Testis (tissue), 2 donors: ENCODE measurements at regions not wholly inside any gene's neighbourhood (a gene's known extent, or its start where the extent isn't known, plus 50 kb on each side); places are given as distances from the start of the nearest gene placed in this dataset.

Experiments
- DNase-seq: peaks from one replicate; pipeline ENCODE4 v3.0.0-alpha.2; 2019
- H3K27ac ChIP-seq, 2 donors: fragments of 200-600 bp; sonication (generic); one replicate each; pipeline ENCODE4 v1.5.1; 2019
- H3K27me3 ChIP-seq: fragments of 200-600 bp; sonication (generic); one replicate; pipeline ENCODE4 v1.5.1; 2019
- H3K36me3 ChIP-seq: fragments of 200-600 bp; sonication (generic); one replicate; pipeline ENCODE4 v1.5.1; 2017; ENCODE audit warnings: low read depth; ENCODE audit errors: missing control alignments
- H3K4me1 ChIP-seq: fragments of 200-600 bp; sonication (generic); one replicate; pipeline ENCODE4 v1.5.1; 2019
- H3K4me3 ChIP-seq, 2 donors: fragments of 200-600 bp; sonication (generic); one replicate each; pipeline ENCODE4 v1.5.1; 2017 to 2019
- H3K9me3 ChIP-seq: fragments of 200-600 bp; sonication (generic); one replicate; pipeline ENCODE4 v1.5.1; 2017
- CTCF ChIP-seq, 3 experiments: fragments of 450-650 bp in 2 of 3; fragments of 200-600 bp in 1 of 3; sonication (generic) in 1 of 3; IDR thresholded peaks; one replicate each; pipeline ENCODE4 v1.5.1; 2016 to 2019; ENCODE audit warnings: antibody characterized with exemption in 3 of 3, mild to moderate bottlenecking in 2 of 3, moderate library complexity in 1 of 3
- POLR2A ChIP-seq: fragments of 450-650 bp; IDR thresholded peaks from one replicate; pipeline ENCODE4 v1.6.1; 2017; ENCODE audit warnings: antibody characterized with exemption, mild to moderate bottlenecking, moderate library complexity
- WGBS, 2 donors: methylation state at CpG; one replicate each; pipeline ENCODE4 v1.1.5; 2018; 5-methylcytosine and 5-hydroxymethylcytosine counted together
- intact Hi-C: fragments of 100-400 bp; cut with DNase I; formaldehyde crosslinking; loops from one replicate; pipeline ENCODE4 v1.15.1; 2023; ENCODE audit warnings: low total_unique reads

- Histone ChIP-seq H3K4me3 (no peak overlapping the region), H3K27ac (no peak overlapping the region), H3K27me3 (no peaks in the 10 kb centered on the region), H3K36me3 (no peaks in the 10 kb centered on the region), H3K9me3 (no peaks in the 10 kb centered on the region), H3K4me1 (no peaks in the 10 kb centered on the region)
- TF ChIP-seq CTCF (IDR thresholded peaks at IDR 0.05) (no peak), POLR2A (no peak)
- DNase-seq, result no peak
- 48 to 60% methylated on average over 4 of the region's 4 CpGs for WGBS, 2 donors
- intact Hi-C loops, result no loop called here
Measured at GRCh38 chr16:55393991-55394390, 70.0 kb downstream of the IRX6 start.

GRCh38 chr16:55398762-55399161 lies 74.8 kb downstream of the IRX6 start:
- no peak for DNase-seq
- H3K9me3 ChIP-seq, result no peaks in the 10 kb centered on the region
- no peaks in the 10 kb centered on the region for H3K27me3 ChIP-seq
- H3K4me1 ChIP-seq, result no peaks in the 10 kb centered on the region
- intact Hi-C loops, result no loop called here
- 74% methylated on average over 10 of the region's 10 CpGs for WGBS, 2 donors
- H3K36me3 ChIP-seq, result no peaks in the 10 kb centered on the region
- TF ChIP-seq CTCF (IDR thresholded peaks at IDR 0.05) (no peak), POLR2A (no peak)
- H3K27ac ChIP-seq, result no peak overlapping the region
- H3K4me3 ChIP-seq, result no peak overlapping the region

- H3K9me3 ChIP-seq, result no peaks in the 10 kb centered on the region
- no peaks in the 10 kb centered on the region for H3K4me1 ChIP-seq
- H3K27me3 ChIP-seq, result no peaks in the 10 kb centered on the region
- no peak overlapping the region for H3K4me3 ChIP-seq
- no peaks in the 10 kb centered on the region for H3K36me3 ChIP-seq
- no peak for DNase-seq
- no peak for TF ChIP-seq CTCF (IDR thresholded peaks at IDR 0.05)
- no peak for TF ChIP-seq POLR2A
- no peak overlapping the region for H3K27ac ChIP-seq
- intact Hi-C loops, result no loop called here
- 86 to 89% methylated on average over 5 of the region's 5 CpGs for WGBS, 2 donors
Measured at GRCh38 chr16:55399911-55400310, 75.9 kb downstream of the IRX6 start.

- DNase-seq, result no peak
- 90 to 91% methylated on average over 3 of the region's 3 CpGs for WGBS, 2 donors
- H3K4me1 ChIP-seq, result no peaks in the 10 kb centered on the region
Measured at GRCh38 chr16:55401046-55401445, 77.0 kb downstream of the IRX6 start.

More at GRCh38 chr16:55401046-55401445, 77.0 kb downstream of the IRX6 start:
- H3K9me3 ChIP-seq, result no peaks in the 10 kb centered on the region
- TF ChIP-seq POLR2A (no peak), CTCF (IDR thresholded peaks at IDR 0.05) (no peak)
- intact Hi-C loops, result no loop called here
- H3K36me3 ChIP-seq, result no peaks in the 10 kb centered on the region
- H3K27ac ChIP-seq, result no peak overlapping the region
- H3K27me3 ChIP-seq, result no peaks in the 10 kb centered on the region
- no peak overlapping the region for H3K4me3 ChIP-seq
